ENCODE measurements at regions not wholly inside any gene's neighbourhood (a gene's known extent, or its start where the extent isn't known, plus 50 kb on each side); places are given as distances from the start of the nearest gene placed in this dataset.

DNA sequence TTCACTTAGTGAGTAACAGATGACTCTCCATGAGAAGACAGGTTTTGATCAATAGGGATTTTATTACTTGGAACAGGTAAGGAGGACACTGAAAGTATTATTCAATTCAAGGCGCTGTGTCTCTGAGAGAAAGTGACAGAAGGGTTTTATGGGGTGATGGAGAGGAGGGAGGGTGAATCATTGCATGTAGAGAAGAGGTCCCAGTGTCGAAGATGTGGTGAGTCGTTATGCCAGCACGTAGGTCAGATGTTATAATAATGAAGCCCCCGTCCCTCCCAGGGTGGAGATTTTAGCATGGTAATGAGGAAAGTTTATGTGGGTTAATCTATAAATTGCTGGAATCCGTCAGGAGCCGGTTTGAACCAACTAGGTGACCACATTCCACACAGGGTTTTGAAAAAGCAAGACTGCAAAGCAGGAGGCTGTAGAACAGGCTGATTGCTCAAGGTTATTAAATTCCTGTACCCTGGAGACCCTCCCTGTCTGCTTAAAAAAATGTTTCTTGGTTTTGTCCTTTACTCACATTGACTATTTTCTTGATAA, 586.4 kb upstream of the TMPRSS15 start:
- H3K9me3 Mint-ChIP-seq: peaks cover 11% of the 10 kb centered on the region
- ChIA-PET POLR2A (no interaction called here), CTCF (no interaction called here)
- H3K36me3 Mint-ChIP-seq (ENCODE audit: low read depth): no peaks in the 10 kb centered on the region
- DNase-seq (no peak), ATAC-seq (no peak)
- H3K4me1 Mint-ChIP-seq (ENCODE audit: low read depth): no peaks in the 10 kb centered on the region
- H3K4me3 Mint-ChIP-seq: no peak overlapping the region
- TF ChIP-seq, protein P1, sequence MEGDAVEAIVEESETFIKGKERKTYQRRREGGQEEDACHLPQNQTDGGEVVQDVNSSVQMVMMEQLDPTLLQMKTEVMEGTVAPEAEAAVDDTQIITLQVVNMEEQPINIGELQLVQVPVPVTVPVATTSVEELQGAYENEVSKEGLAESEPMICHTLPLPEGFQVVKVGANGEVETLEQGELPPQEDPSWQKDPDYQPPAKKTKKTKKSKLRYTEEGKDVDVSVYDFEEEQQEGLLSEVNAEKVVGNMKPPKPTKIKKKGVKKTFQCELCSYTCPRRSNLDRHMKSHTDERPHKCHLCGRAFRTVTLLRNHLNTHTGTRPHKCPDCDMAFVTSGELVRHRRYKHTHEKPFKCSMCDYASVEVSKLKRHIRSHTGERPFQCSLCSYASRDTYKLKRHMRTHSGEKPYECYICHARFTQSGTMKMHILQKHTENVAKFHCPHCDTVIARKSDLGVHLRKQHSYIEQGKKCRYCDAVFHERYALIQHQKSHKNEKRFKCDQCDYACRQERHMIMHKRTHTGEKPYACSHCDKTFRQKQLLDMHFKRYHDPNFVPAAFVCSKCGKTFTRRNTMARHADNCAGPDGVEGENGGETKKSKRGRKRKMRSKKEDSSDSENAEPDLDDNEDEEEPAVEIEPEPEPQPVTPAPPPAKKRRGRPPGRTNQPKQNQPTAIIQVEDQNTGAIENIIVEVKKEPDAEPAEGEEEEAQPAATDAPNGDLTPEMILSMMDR (IDR thresholded peaks at IDR 0.05): no peak
- no peak overlapping the region for H3K27ac Mint-ChIP-seq
- H3K27me3 Mint-ChIP-seq: no peaks in the 10 kb centered on the region
- intact Hi-C loops (cut with micrococcal nuclease): no loop called here

DNA sequence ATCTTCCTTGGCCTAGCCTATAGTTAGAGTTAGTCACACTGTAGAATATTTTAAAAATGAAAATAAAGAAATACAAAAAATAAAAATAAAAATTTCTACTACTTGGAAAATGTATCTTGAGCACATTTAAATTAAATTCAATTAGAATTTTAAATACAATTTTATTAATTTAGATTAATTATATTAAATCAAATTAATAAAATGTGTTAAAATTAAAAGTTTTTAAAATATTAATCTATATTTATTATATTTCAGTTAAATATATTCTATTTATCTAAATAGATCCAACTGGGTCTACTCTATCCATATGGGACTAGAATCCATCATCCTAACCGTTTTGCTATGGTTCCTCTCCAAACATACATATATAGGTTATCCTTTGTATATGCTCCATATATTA, 588.3 kb upstream of the TMPRSS15 start:
- CTCF ChIA-PET: no interaction called here
- Mint-ChIP-seq H3K9me3 (peaks cover 9% of the 10 kb centered on the region), H3K27ac (no peak overlapping the region), H3K4me1 (ENCODE audit: low read depth) (no peaks in the 10 kb centered on the region), H3K36me3 (ENCODE audit: low read depth) (no peaks in the 10 kb centered on the region), H3K4me3 (no peak overlapping the region), H3K27me3 (no peaks in the 10 kb centered on the region)
- ATAC-seq: no peak
- no peak for DNase-seq
- POLR2A ChIA-PET: no interaction called here
- intact Hi-C loops (cut with micrococcal nuclease): no loop called here
- TF ChIP-seq, protein P1 (IDR thresholded peaks at IDR 0.05): no peak

GRCh38 chr21:19010251-19010650, 606.7 kb upstream of the TMPRSS15 start:
- ChIA-PET POLR2A (no interaction called here), CTCF (no interaction called here)
- no peaks in the 10 kb centered on the region for H3K4me1 Mint-ChIP-seq (ENCODE audit: low read depth)
- no peak overlapping the region for H3K27ac Mint-ChIP-seq
- ATAC-seq (no peak), DNase-seq (no peak)
- H3K36me3 Mint-ChIP-seq (ENCODE audit: low read depth): no peaks in the 10 kb centered on the region
- TF ChIP-seq, protein P1 (IDR thresholded peaks at IDR 0.05): no peak
- H3K27me3 Mint-ChIP-seq: no peaks in the 10 kb centered on the region
- H3K9me3 Mint-ChIP-seq: peaks cover 7% of the 10 kb centered on the region
- intact Hi-C loops (cut with micrococcal nuclease): no loop called here
- H3K4me3 Mint-ChIP-seq: no peak overlapping the region

- no peaks in the 10 kb centered on the region for H3K4me1 Mint-ChIP-seq (ENCODE audit: low read depth)
- ATAC-seq (no peak), DNase-seq (no peak)
- no peaks in the 10 kb centered on the region for H3K27me3 Mint-ChIP-seq
- intact Hi-C loops (cut with micrococcal nuclease): no loop called here
- H3K4me3 Mint-ChIP-seq: no peak overlapping the region
- CTCF ChIA-PET: no interaction called here
- peaks cover 7% of the 10 kb centered on the region for H3K9me3 Mint-ChIP-seq
- POLR2A ChIA-PET: no interaction called here
- TF ChIP-seq, protein P1 (IDR thresholded peaks at IDR 0.05): no peak
- no peak overlapping the region for H3K27ac Mint-ChIP-seq
- H3K36me3 Mint-ChIP-seq (ENCODE audit: low read depth): no peaks in the 10 kb centered on the region
Observed at GRCh38 chr21:19010996-19011395, 607.4 kb upstream of the TMPRSS15 start.

DNA sequence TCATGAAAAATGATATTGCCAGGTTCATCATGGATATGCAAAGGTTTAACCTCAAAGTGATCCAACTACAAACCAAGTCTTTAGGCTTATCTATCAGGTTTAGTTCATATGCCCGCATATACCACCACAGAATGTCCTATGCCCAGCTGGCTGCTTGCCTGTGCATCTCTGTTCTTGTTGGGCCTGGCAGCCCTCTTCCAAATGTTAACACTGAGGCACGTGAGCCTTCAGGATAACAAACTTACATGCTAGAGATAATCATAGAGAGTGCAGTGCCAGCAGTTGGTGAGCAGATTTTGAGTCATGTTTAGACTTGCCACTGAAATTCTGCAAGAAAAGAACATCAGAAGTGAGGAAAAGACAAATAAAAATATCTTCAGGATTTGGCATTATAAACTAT, 607.9 kb upstream of the TMPRSS15 start:
- POLR2A ChIA-PET: no interaction called here
- H3K36me3 Mint-ChIP-seq (ENCODE audit: low read depth): no peaks in the 10 kb centered on the region
- ATAC-seq (no peak), DNase-seq (no peak)
- H3K27ac Mint-ChIP-seq: no peak overlapping the region
- TF ChIP-seq, protein P1 (IDR thresholded peaks at IDR 0.05): no peak
- H3K27me3 Mint-ChIP-seq: no peaks in the 10 kb centered on the region
- H3K9me3 Mint-ChIP-seq: peaks cover 7% of the 10 kb centered on the region
- CTCF ChIA-PET: no interaction called here
- intact Hi-C loops (cut with micrococcal nuclease): no loop called here
- no peak overlapping the region for H3K4me3 Mint-ChIP-seq
- no peaks in the 10 kb centered on the region for H3K4me1 Mint-ChIP-seq (ENCODE audit: low read depth)
